ENCODE measurements at regions not wholly inside any gene's neighbourhood (a gene's known extent, or its start where the extent isn't known, plus 50 kb on each side); places are given as distances from the start of the nearest gene placed in this dataset.
"Not testable (repeated sequence)": the region's sequence is repeated elsewhere in the genome, so short reads cannot be mapped to it uniquely, and the experiment has no call there.

DNA sequence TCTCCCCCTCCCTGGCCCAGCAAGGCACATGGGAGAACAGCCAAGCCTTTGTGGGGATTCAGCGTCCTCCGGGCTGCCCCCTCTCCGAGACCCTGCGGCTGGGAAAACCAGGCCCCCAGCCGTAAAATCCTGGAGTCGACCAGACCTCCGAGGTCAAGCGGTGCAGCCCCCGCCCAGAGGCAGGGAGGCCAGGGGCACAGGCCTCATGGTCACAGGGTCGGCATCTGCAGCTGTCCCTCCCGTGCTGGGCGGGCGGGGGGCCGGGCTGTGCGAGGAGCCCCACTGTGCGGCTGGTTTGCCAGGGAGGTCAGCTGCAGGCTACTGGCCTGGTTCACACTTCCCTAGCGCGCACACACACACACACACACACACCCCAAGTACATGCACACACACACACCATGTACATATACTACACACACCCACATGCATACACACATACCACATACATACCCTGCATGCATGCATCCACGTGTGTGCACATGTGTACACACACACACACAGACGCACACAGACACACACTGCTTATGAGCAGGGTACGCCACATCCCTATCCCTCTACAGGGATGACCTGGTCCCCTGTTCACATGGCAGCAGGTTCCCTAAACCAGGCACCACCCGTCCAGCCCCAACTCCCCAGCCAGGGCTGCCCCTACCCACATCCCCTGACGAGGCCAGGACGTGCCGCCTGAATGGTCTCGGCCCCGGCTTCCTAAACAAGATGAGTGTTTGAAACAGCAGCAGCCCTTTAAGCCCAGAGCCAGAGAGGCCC is 108.9 kb upstream of the CIBAR2 start:
- DNase-seq (ENCODE audit: low read depth), result no peak

DNA sequence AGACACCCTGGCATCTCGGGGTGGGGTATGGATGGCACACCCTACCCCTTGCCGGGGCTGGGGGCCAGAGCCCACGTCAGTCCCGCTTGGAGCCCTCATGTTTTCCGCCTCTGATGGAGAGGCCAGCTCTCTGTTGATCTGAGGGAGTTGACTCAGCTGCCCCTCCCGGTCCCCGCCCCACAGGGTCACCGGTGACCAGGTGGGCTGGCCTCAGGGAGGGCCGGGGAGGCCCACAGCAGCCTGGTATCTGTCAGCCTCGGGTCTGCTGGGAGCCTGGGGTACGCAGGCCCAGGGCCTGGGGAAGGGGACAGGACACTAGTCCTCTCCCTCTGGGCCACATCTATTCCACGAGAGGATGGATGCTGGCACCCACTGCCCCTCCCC is 109.5 kb upstream of the CIBAR2 start:
- no peak for DNase-seq (ENCODE audit: low read depth)

DNA sequence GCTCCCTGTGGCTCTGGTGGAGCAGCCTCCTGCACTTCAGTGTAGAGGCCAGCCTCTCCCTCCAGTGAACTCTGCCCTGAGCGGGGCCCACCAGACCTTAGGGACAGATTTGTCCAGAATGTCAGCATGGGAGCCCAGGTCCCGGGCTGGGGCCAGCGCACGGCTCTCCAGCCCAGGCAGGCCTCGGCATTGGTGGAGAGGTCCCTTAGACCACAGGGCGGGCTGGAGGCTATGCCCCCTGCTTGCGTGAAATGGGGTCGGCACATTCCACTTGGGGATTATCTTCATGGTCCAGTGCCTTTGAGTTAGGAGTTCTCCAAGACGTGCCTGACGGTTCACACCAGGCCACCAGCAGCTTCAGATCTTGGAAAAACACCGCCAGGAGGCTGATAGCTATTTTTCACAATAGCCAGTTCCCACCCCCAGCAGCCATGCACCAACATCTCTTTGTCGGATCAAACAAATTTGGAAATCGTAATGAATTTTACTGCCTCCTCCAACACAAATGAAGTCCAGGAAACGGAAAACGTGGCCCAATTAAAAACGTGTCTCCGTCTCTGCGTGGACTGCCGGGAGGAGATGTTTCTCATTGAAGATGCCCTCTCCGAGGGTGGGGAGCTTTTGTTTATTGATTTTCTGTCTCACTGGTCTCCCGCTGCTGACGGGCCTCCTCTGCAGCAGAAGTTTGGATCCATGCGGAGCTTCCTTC is 110.0 kb upstream of the CIBAR2 start:
- no peak for DNase-seq (ENCODE audit: low read depth)

DNA sequence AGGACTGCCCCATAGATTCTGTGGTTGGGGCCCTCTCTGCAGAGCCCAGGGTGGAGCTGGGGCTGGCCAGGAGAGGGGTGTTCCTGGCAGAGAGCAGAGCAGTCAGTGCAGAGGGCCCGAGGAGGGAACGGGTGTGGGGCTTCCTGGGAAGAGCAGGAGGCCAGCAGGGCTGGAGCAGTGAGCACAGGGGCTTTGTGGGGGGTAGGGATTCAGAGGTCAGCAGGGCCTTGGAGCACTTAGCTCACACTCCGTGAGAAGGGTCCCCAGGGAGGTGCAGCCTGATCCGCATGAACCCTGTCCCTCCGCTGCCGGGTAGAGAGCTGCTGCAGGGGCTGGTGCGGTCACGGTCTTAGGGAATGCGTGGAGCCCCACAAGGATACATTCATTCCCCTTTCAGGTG is 113.0 kb upstream of the CIBAR2 start:
- DNase-seq (ENCODE audit: low read depth), result no peak

DNA sequence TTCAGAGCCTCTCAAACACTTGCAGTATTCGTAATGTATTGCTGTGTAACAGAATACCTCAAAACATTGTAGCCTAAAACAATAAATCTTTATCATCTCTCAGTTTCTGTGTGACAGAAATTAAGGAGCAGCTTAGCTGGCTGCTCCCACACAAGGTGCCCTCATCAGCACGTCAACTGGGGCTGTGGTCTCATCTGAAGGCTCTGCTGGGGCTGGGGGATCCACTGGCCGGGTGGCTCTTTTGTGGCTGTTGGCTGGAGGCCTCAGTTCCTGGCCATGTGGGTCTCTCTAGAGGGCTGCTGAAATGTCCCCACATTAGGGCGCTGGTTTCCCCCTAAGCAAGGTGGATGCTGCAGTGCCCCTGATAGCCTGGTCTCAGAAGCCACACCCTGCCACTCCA is 113.4 kb upstream of the CIBAR2 start:
- DNase-seq (ENCODE audit: low read depth), result no peak

DNA sequence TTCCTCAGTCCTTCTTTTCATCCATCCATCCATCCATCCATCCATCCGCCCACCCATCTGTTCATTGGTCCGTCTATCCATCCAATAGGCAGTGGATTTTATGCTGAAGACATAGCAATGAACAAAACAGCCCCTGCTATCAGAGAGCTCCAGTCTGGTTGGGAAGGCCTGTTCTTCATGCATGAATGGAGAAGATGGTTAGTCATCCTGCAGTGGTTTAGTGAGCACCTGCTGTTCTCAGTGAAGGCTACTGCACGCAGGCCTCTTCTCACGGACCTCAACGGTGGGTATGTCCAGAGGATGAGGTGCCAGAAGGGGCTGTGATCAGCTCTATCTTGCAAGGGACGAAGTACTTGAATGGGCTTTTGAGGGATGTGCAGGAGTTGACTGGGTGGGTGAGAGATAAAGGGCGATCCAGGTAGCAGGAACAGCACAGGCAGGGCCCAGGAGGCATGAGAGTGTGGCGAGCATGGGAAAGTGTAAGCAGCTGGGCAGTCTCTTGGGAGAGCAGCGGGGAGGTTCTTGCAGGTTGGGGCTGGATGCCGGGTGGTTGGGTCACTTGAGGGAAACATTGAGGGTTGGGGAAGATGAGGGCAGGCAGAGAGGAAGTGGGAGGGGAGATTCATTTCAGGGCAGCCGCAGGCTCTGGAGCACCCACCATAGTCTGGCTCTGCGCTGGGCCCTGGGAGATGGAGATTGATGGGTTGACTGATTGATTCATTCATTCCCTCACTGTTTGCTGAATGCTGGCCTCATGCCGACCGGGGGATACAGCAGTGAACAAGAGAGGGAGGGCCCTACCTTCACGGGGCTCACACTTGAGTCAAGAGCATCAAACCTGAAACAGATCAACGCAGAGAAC is 115.0 kb upstream of the CIBAR2 start:
- DNase-seq (ENCODE audit: low read depth), result no peak

DNA sequence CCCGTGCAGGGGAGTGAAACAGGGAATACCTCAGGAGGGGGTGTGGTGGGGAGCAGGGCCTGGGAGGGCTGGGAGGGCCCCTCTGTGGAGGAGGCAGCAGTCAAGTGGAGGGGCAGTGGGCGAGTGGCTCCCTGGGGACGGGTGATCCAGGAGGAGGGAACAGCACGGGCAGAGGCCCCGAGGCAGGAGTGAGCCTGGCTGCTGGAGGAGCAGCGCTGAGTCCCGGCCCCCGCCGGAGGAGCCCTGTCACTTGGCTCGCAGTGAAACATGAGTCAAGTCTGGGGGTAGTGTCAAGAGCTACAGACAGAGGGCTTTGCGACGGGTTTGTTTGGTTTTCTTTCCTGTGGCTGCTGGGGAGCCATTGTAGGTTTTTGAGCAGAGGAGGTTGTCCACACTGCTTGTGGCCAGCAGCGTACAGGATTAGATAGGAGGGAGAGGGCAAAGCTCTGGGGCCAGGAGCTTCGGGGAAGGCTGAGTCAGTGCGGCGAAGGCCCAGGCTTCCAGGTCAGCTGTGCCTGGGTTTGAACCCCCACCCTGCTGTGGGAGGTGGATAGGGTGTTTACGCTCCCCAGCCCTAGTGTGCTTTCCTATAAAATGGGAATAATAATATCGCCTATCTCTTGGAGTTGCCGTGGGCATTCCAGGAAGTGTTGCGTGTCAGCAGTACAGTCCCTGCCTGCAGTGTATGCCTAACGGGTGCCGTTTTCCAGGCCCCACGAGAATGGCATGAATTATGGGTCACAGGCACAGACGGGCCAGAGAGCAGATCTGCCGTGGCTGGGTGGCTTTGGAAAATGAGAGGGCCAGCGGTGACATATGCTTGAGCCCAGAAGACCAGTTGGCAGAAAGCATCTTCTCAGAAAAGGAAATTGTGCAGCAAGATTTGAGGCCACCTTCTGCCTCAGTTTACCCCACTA is 115.9 kb upstream of the CIBAR2 start:
- DNase-seq (ENCODE audit: low read depth), result no peak

DNA sequence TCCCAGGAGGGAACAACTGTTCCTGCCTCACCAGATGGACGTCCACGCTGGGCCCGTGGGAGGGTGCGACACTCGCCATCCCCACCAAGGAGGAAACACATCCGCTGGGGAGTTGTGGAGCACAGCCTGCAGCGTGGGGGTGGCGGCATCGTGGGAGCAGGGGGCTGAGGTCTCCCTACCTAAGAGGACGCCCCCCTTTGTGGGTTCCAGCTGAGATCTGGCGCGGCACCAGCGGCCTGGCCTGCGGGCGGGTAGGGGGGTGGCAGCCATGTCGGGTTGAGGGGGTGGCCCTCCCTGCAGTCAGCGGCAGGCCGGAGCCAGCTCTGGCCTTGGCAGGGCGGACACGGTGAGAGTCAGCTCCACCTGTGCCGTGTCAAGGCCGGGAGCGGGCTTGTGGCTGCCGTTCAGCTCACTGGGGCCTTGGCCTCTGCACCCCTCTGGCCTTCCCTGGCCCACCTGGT is 116.7 kb upstream of the CIBAR2 start:
- DNase-seq (ENCODE audit: low read depth), result no peak

DNA sequence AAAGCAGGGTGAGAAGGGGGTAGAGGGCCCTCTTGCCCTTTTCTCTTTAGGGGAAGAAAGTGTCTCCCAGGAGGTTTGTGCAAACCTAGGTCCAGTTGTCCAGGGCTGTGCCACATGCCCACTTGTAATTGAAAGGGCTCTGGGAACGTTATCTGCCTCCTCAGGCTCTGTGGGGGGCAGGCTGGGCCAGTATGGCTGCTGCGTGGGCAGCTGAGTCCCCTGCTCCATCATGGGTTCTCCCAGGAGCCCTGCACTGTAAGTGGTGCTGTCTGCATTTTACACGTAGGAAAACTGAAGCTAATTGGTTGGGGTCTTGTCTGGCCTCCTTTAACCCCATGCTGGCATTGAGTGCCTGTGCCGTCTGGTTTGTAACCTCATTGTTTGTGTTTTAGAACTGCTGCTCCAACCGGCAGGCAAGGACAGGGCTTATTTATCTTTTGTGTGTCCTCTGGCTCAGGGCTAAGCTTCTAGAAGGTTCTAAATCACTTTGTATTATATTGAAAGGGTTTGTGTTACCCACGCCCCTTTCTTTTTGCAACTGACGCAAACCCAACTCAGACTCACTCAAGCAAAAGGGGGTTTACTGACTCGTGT is 117.7 kb upstream of the CIBAR2 start:
- DNase-seq (ENCODE audit: low read depth), result no peak

DNA sequence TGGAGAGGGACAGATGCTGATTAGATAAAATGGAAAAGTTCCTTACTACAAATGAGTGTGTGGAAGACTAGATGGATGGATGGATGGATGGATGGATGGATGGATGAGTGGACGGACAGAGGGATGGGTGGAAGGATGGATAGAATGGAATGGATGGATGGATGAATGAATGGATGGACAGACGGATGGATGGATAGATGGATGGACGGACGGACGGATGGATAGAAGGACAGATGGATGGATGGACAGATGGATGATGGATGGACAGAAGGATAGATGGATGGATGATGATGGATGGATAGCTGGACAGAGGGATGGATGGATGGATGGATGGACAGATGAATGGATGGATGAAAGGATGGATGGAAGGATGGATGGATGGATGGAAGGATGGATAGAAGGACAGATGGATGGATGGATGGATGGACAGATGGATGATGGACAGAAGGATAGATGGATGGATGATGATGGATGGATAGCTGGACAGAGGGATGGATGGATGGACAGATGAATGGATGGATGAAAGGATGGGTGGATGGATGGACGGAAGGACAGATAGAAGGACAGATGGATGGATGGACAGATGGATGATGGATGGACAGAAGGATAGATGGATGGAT is 118.6 kb upstream of the CIBAR2 start:
- not testable (repeated sequence) for DNase-seq (ENCODE audit: low read depth)

DNA sequence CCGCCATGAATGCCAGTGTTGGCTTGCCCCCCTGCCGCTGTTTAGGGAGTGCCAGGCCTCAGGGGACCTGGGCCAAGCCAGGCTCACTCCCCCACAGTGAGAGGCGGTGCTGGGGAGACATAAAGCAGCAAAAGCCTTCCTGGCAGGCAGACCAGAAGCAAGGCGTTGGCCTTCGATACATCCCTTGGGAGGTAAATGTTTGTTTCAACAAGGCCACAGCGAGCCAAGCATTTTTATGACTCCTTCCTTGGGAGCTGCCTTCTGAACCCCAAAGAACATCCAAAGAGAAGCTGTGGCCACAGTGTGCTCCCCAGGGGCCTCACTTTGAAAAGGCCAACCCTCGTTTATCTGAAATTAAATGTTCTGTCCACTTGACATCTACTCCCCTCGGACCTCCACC is 119.7 kb upstream of the CIBAR2 start:
- peak; percentile 87 for DNase-seq (ENCODE audit: low read depth)

DNA sequence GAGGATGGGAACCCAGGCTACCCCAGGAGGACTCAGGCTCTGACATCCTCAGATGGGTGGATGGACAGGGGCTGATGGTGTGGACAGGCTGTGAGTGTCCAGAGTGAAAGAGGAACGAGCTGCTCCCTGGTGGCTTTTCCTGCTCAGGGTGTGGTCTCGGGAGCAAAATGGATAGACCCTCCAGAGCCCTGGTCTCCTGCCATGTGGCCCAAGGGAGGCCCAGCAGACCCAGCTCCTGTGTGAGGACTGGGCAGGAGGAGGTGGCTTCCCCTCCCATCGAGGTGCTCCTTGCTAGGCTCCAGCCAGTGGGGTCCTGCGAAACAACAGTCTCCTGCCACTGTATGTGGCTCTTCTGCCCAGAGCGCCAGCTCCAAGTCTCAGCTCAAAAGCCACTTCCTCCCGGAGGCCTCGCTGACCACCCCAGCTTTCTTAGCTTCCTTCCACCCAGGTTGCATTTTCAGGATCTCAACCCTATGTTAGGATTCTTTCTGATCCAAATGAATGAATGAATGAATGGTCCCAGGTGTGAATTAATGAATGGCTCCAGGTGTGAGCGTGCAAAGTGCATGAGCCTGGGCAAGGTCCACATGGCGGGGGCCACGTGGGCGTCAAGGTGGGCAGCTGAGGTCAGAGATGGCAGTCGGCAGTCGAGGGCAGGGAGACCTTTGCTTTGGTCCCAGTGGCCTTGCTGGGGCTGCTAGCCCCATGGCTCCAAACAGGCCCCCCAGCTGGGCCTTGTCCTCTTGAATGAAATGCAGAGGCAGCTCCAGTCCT is 120.3 kb upstream of the CIBAR2 start:
- no peak for DNase-seq (ENCODE audit: low read depth)

DNA sequence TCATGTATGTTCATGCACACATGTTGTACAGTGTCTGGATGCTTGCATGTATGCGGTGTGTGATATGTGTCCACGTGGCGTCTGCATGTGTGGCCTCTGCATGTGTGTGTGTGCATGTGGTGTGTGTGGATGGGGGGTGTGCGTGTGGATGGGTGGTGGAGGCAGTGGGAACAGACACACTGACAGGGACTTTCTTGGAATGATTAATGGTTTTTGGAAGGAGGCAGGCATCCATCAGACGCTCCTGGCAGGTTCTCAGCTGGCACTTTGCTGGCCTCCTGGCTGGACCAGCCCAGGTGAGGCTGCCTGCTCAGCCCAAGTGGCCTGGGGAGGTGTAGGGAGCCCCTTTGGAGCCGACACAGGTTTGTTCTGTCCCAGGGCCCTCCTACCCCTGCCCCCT is 121.2 kb upstream of the CIBAR2 start:
- no peak for DNase-seq (ENCODE audit: low read depth)

DNA sequence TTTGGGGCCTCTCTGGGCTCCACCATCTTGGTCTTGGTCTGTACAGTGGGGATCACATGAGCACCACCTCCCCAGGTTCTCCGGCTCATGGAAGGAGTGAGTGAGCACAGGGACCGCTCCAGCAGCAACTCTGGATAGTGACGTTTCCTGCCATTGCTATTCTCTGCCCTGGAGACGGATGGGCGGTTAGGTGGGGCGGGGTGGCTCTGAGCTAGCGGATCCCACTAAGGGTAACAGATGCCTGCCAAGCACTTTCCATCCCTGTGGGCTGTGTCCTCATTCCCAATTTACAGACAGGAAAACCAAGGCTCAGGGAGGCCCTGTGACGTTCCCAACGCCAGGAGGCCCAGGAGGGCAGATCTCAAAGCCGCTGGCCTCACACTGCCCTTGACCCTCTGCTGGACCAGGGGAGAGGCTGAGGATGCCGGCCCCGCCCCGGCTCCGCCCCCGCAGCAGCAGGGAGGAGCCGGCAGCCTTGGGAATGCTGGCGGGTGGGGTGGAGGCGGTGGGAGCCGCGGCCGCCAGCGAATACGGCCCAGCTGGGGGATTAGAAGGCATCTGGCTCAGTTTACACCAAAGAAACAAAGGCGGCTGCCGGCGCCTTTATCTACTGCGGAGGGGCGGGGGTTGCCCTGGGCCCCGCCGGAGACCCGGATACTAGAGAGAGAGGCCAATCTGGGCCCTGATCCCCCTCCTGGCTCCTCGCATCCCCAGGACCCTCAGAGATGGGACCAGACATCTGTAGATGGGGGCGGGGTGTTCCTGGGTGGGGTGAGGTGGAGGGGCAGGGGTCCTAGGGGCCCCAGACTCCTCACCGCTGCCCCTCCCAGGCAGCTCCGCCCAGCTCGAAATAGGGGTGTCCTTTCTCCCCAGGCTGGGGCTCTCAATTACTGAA is 122.3 kb upstream of the CIBAR2 start:
- DNase-seq (ENCODE audit: low read depth), result peak; percentile 66

DNA sequence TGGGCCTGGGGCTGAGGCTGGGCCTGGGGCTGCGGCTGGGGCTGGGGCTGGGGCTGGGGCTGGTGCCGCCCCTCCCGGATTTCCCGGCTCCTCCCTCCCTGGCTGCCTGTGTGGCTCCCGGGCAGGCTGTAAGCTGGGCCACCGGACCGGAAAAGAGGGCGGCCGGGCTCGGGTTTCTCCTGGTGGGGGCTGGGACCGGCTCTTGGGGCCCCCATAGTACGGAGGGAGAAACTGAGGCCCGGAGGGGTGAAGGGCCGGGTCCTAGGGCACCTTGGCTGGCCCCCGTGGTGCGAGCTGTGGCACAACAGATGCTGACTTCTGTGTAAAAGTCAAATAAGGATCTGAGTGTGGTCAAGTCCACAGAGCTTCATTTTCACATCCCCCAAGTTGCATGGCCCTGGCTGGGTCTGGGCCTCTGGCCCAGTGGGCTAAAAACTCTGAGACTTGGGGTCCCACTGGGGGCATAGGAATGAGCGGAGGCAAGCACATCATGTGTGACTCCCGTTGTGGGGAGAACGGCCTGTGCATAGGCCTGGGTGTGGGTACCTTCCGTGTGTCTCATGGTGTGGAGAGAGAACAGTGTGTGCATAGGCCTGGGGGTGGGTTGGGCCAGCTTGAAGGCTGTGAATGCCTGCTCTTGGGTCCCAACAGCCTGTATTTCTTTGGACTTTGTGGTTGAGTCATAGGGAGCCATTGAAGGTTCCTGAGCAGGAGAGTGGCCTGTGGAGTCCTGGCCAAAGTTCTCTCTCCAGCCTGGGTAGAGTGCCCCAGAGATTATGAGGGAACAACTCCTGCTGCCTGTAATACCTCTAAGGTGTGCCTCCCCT is 123.9 kb upstream of the CIBAR2 start:
- peak; percentile 26 for DNase-seq (ENCODE audit: low read depth)

DNA sequence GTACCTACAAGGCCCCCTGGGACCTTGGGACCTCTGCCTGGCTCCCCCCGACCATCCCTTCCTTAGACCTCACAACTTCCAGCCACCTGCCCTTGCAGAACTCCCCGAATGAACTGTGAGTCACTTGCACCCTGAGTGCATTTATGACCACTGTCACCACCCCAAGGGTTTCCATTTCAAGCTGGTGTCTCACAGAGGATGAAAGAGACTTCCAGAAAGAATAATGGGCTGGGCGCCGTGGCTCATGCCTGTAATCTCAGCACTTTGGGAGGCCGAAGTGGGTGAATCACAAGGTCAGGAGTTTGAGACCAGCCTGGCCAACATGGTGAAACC is 124.5 kb upstream of the CIBAR2 start:
- DNase-seq (ENCODE audit: low read depth), result no peak

DNA sequence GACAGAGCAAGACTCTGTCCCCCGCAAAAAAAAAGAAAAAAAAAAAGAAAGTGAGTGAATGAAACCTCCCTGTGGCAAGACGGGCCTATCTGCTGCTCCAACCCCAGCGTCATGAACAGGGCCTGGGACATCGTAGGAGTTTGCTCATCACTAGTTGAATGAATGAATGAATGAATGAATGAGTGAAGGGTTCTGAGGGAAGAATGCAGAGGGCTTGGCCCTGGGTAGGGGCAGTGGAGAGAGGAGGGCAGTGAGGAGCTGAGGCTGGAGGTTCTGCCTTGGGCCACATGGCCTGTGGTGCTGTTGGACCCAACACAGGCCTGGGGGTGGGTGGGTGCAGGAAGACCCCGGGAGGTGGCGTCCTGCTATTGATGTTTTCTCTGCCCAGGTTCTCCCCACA is 125.5 kb upstream of the CIBAR2 start:
- DNase-seq (ENCODE audit: low read depth), result no peak

DNA sequence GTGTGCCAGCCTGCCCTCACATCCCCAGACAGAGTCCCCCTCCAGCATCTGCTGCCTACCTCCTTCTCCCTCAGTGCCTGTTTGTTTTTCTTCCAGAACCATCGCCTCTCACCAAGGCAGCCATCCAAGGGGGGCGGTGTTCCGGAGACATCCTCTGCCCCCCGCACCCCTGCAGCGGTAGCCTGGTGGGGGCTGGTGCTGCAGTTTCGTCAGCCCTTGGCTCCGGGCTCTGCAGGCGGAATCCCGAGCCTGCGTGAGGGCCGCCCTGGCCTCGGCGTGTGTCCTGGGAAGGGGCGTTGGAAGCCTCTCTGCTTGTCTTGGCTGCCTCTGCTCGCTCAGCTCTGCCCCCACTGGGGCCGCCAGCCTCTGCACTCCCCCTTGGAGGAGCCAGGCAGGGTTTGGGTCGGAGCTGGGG is 126.0 kb upstream of the CIBAR2 start:
- DNase-seq (ENCODE audit: low read depth), result peak; percentile 95

Data from fibroblast of gingiva (primary cell).